ENCODE measurements at regions not wholly inside any gene's neighbourhood (a gene's known extent, or its start where the extent isn't known, plus 50 kb on each side); places are given as distances from the start of the nearest gene placed in this dataset.

GRCh38 chr17:79153367-79154130 lies 78.9 kb downstream of the ENGASE start:
- intact Hi-C loops (cut with DNase I), result loop anchor here (2.0 kb wide), 1 partner anchor 67 kb away; no protein-coding TSS in a partner anchor
- ATAC-seq, result no peak
- DNase-seq (ENCODE audit: missing footprints), result no peak

- no peak for ATAC-seq
- intact Hi-C loops (cut with DNase I), result no loop called here
- no peak for DNase-seq (ENCODE audit: missing footprints)
Measured at GRCh38 chr17:79152636-79153035, 78.0 kb downstream of the ENGASE start.

GRCh38 chr17:79152110-79152509 lies 77.5 kb downstream of the ENGASE start:
- DNase-seq (ENCODE audit: missing footprints) (no peak), ATAC-seq (no peak)
- intact Hi-C loops (cut with DNase I), result no loop called here

GRCh38 chr17:79150799-79151198 lies 76.2 kb downstream of the ENGASE start:
- ATAC-seq, result no peak
- intact Hi-C loops (cut with DNase I), result no loop called here
- no peak for DNase-seq (ENCODE audit: missing footprints)

GRCh38 chr17:79150035-79150733 lies 75.6 kb downstream of the ENGASE start:
- intact Hi-C loops (cut with DNase I), result no loop called here
- DNase-seq (ENCODE audit: missing footprints) (no peak), ATAC-seq (no peak)

- intact Hi-C loops (cut with DNase I), result no loop called here
- ATAC-seq (no peak), DNase-seq (ENCODE audit: missing footprints) (no peak)
Measured at GRCh38 chr17:79148584-79148983, 74.0 kb downstream of the ENGASE start.

- intact Hi-C loops (cut with DNase I), result no loop called here
- no peak for ATAC-seq
Measured at GRCh38 chr17:79147746-79148506, 73.3 kb downstream of the ENGASE start.

GRCh38 chr17:79146562-79146961 lies 71.9 kb downstream of the ENGASE start:
- DNase-seq (ENCODE audit: missing footprints), result no peak
- no peak for ATAC-seq
- intact Hi-C loops (cut with DNase I), result no loop called here

More at GRCh38 chr17:79147746-79148506, 73.3 kb downstream of the ENGASE start:
- no peak for DNase-seq (ENCODE audit: missing footprints)

GRCh38 chr17:79145548-79145947 lies 70.9 kb downstream of the ENGASE start:
- intact Hi-C loops (cut with DNase I), result no loop called here
- DNase-seq (ENCODE audit: missing footprints) (no peak), ATAC-seq (no peak)

- intact Hi-C loops (cut with DNase I), result no loop called here
- no peak for DNase-seq (ENCODE audit: missing footprints)
- no peak for ATAC-seq
Measured at GRCh38 chr17:79144133-79144532, 69.5 kb downstream of the ENGASE start.

GRCh38 chr17:79142375-79142774 lies 67.8 kb downstream of the ENGASE start:
- DNase-seq (ENCODE audit: missing footprints) (no peak), ATAC-seq (no peak)
- intact Hi-C loops (cut with DNase I), result no loop called here

- intact Hi-C loops (cut with DNase I), result no loop called here
- no peak for DNase-seq (ENCODE audit: missing footprints)
- ATAC-seq, result no peak
Measured at GRCh38 chr17:79141578-79142355, 67.1 kb downstream of the ENGASE start.

- intact Hi-C loops (cut with DNase I), result no loop called here
- ATAC-seq (no peak), DNase-seq (ENCODE audit: missing footprints) (no peak)
Measured at GRCh38 chr17:79138826-79139225, 64.2 kb downstream of the ENGASE start.

GRCh38 chr17:79137789-79138165 lies 63.2 kb downstream of the ENGASE start:
- intact Hi-C loops (cut with DNase I), result no loop called here
- ATAC-seq (no peak), DNase-seq (ENCODE audit: missing footprints) (no peak)

- intact Hi-C loops (cut with DNase I), result no loop called here
- ATAC-seq (no peak), DNase-seq (ENCODE audit: missing footprints) (no peak)
Measured at GRCh38 chr17:79137015-79137788, 62.6 kb downstream of the ENGASE start.

- no peak for ATAC-seq
- intact Hi-C loops (cut with DNase I), result no loop called here
- DNase-seq (ENCODE audit: missing footprints), result no peak
Measured at GRCh38 chr17:79136596-79136995, 62.0 kb downstream of the ENGASE start.
